ENCODE measurements at regions not wholly inside any gene's neighbourhood (a gene's known extent, or its start where the extent isn't known, plus 50 kb on each side); places are given as distances from the start of the nearest gene placed in this dataset.

GRCh38 chrX:1139185-1139500 lies 73.3 kb downstream of the CRLF2 start (continued):
- TF ChIP-seq CTCF (IDR thresholded peaks at IDR 0.05; ENCODE audit: control extremely low read depth in 1 of 3, insufficient read depth in 1 of 3, low read depth in 1 of 3, low read length in 3 of 3) (no peak), FOSL1 (IDR thresholded peaks at IDR 0.05; ENCODE audit: insufficient read depth, low read depth, low read length) (no peak), SIX5 (IDR thresholded peaks at IDR 0.05; ENCODE audit: low read depth, low read length) (no peak), SP4 (IDR thresholded peaks at IDR 0.05; ENCODE audit: low read length) (no peak), BACH1 (IDR thresholded peaks at IDR 0.05; ENCODE audit: low read length) (no peak)

Data from H1 (cell line).